IMR-90 (cell line): ENCODE measurements at regions not wholly inside any gene's neighbourhood (a gene's known extent, or its start where the extent isn't known, plus 50 kb on each side); places are given as distances from the start of the nearest gene placed in this dataset.

Experiments used
- ATAC-seq: fragments of 200-7000 bp; cut with Tn5 transposase; 2 replicates; pipeline ENCODE4 v1.9.1; 2020; ENCODE audit warnings: low read depth, mild to moderate bottlenecking, moderate library complexity
- BruUV-seq: library from RNA; stranded (reverse); fragments of 400-500 nt; replicated peaks from 2 replicates; lab custom pipeline; 2021; lab: Mats Ljungman, UMichigan
- CTCF ChIA-PET: fragments of 300-600 bp; formaldehyde crosslinking; extraction: SDS; loops from one replicate; lab custom pipeline; 2021; ENCODE audit warnings: antibody characterized with exemption; lab: Yijun Ruan, JAX
- POLR2A ChIA-PET: fragments of 300-600 bp; sonication (Branson Sonifier 250); formaldehyde crosslinking; loops from one replicate; lab custom pipeline; 2022; ENCODE audit warnings: antibody characterized with exemption; ENCODE audit not compliant: unreplicated experiment; lab: Charles Lee
- DNase-seq: peaks from one replicate; pipeline ENCODE4 v3.0.0; 2013
- H2AFZ ChIP-seq: replicated peaks from 2 replicates; pipeline ENCODE3; 2013; ENCODE audit warnings: low read length, mild to moderate bottlenecking; ENCODE audit not compliant: poor library complexity
- H2AK5ac ChIP-seq: 2 replicates; pipeline ENCODE4 v1.6.1; 2013; ENCODE audit warnings: low read depth, low read length, inconsistent platforms
- H2AK9ac ChIP-seq: replicated peaks from 2 replicates; pipeline ENCODE3; 2013; ENCODE audit warnings: mild to moderate bottlenecking, low read depth, low read length, moderate library complexity; ENCODE audit not compliant: poor library complexity
- H2BK120ac ChIP-seq: 2 replicates; pipeline ENCODE4 v1.6.1; 2013; ENCODE audit warnings: low read depth, low read length, inconsistent platforms
- H2BK15ac ChIP-seq: 3 replicates; pipeline ENCODE4 v1.6.1; 2013; ENCODE audit warnings: low read depth, low read length, inconsistent platforms
- H2BK20ac ChIP-seq: 2 replicates; pipeline ENCODE4 v1.6.1; 2013; ENCODE audit warnings: low read depth, mild to moderate bottlenecking, inconsistent platforms, low read length, moderate library complexity
- H2BK5ac ChIP-seq: 2 replicates; pipeline ENCODE4 v1.6.1; 2013; ENCODE audit warnings: mild to moderate bottlenecking, low read depth, low read length, inconsistent platforms; ENCODE audit not compliant: poor library complexity, severe bottlenecking
- H3K14ac ChIP-seq: replicated peaks from 2 replicates; pipeline ENCODE4 v1.6.1; 2013; ENCODE audit warnings: low read depth, low read length, inconsistent platforms
- H3K18ac ChIP-seq: 2 replicates; pipeline ENCODE4 v1.6.1; 2013; ENCODE audit warnings: low read depth, low read length, control low read depth
- H3K23ac ChIP-seq: 2 replicates; pipeline ENCODE4 v1.6.1; 2013; ENCODE audit warnings: low read depth, low read length, inconsistent platforms
- H3K27ac ChIP-seq: 2 replicates; pipeline ENCODE4 v1.5.1; 2013; ENCODE audit warnings: mild to moderate bottlenecking, control low read depth, low read length; ENCODE audit not compliant: insufficient read depth
- H3K27me3 ChIP-seq: 2 replicates; pipeline ENCODE4 v1.6.1; 2013; ENCODE audit warnings: low read length; ENCODE audit not compliant: control insufficient read depth, insufficient read depth
- H3K36me3 ChIP-seq: 2 replicates; pipeline ENCODE4 v1.6.1; 2013; ENCODE audit warnings: low read length, mixed read lengths; ENCODE audit not compliant: control insufficient read depth, insufficient read depth
- H3K4ac ChIP-seq: 2 replicates; pipeline ENCODE4 v1.6.1; 2013; ENCODE audit warnings: low read depth, low read length, inconsistent platforms
- H3K4me1 ChIP-seq: 2 replicates; pipeline ENCODE4 v1.6.1; 2013; ENCODE audit warnings: low read length, mixed read lengths; ENCODE audit not compliant: control insufficient read depth, insufficient read depth
- H3K4me2 ChIP-seq: 2 replicates; pipeline ENCODE4 v1.6.1; 2013; ENCODE audit warnings: low read depth, mild to moderate bottlenecking, control low read depth, low read length, moderate library complexity
- H3K4me3 ChIP-seq: 2 replicates; pipeline ENCODE4 v1.5.1; 2013; ENCODE audit warnings: low read depth, mild to moderate bottlenecking, control low read depth, low read length, moderate library complexity; ENCODE audit not compliant: insufficient read depth
- H3K56ac ChIP-seq: 2 replicates; pipeline ENCODE4 v1.6.1; 2013; ENCODE audit warnings: low read length, inconsistent platforms; ENCODE audit not compliant: insufficient read depth; ENCODE audit errors: extremely low read depth
- H3K79me1 ChIP-seq, 2 experiments: 2 replicates each; pipeline ENCODE4 v1.6.1; 2013; ENCODE audit warnings: low read length in 2 of 2, inconsistent platforms in 1 of 2, low read depth in 1 of 2
- H3K9ac ChIP-seq: 2 replicates; pipeline ENCODE4 v1.6.1; 2013; ENCODE audit warnings: low read depth, low read length, control low read depth
- H3K9me1 ChIP-seq: 2 replicates; pipeline ENCODE4 v1.6.1; 2013; ENCODE audit warnings: low read length, inconsistent platforms; ENCODE audit not compliant: insufficient read depth
- H3K9me3 ChIP-seq: 2 replicates; pipeline ENCODE4 v1.6.1; 2013; ENCODE audit warnings: low read length; ENCODE audit not compliant: control insufficient read depth, insufficient read depth
- H4K20me1 ChIP-seq: 2 replicates; pipeline ENCODE4 v1.6.1; 2013; ENCODE audit warnings: low read length, inconsistent platforms; ENCODE audit not compliant: insufficient read depth
- H4K5ac ChIP-seq: 2 replicates; pipeline ENCODE4 v1.6.1; 2013; ENCODE audit warnings: mild to moderate bottlenecking, low read depth, low read length, control low read depth
- H4K8ac ChIP-seq, 2 experiments: 2 replicates each; pipeline ENCODE4 v1.6.1; 2013; ENCODE audit warnings: low read depth in 2 of 2, low read length in 2 of 2, control low read depth in 1 of 2, inconsistent platforms in 1 of 2
- H4K91ac ChIP-seq: 2 replicates; pipeline ENCODE4 v1.6.1; 2013; ENCODE audit warnings: low read depth, low read length, inconsistent platforms; ENCODE audit not compliant: insufficient read depth
- BHLHE40 ChIP-seq: fragments of 150-350 bp; IDR thresholded peaks from 2 replicates; pipeline ENCODE4 v1.6.1; 2016; ENCODE audit warnings: mild to moderate bottlenecking, low read depth, low read length
- CHD1 ChIP-seq: IDR thresholded peaks from 2 replicates; pipeline ENCODE4 v1.6.1; 2012; ENCODE audit warnings: low read depth, low read length, improper control_type of control experiment
- CTCF ChIP-seq: conservative IDR thresholded peaks from 2 replicates; pipeline ENCODE4 v1.5.1; 2012; ENCODE audit warnings: mild to moderate bottlenecking, low read depth, low read length, improper control_type of control experiment
- ELK1 ChIP-seq: fragments of 150-350 bp; IDR thresholded peaks from 2 replicates; pipeline ENCODE4 v1.6.1; 2016; ENCODE audit warnings: low read depth, mild to moderate bottlenecking, low read length, moderate library complexity, borderline replicate concordance
- FOS ChIP-seq: fragments of 150-350 bp; IDR thresholded peaks from 2 replicates; pipeline ENCODE4 v1.6.1; 2016; ENCODE audit warnings: low read depth, low read length
- MAFK ChIP-seq: IDR thresholded peaks from 2 replicates; pipeline ENCODE4 v1.6.1; 2012; ENCODE audit warnings: low read depth, low read length, improper control_type of control experiment
- NFE2L2 ChIP-seq: fragments of 150-350 bp; IDR thresholded peaks from 2 replicates; pipeline ENCODE4 v1.6.1; 2016; ENCODE audit warnings: low read depth, mild to moderate bottlenecking, low read length
- RAD21 ChIP-seq: IDR thresholded peaks from 2 replicates; pipeline ENCODE4 v1.6.1; 2012; ENCODE audit warnings: low read length, improper control_type of control experiment
- RCOR1 ChIP-seq: IDR thresholded peaks from 2 replicates; pipeline ENCODE4 v1.6.1; 2012; ENCODE audit warnings: mild to moderate bottlenecking, low read length, improper control_type of control experiment; ENCODE audit not compliant: insufficient replicate concordance
- RFX5 ChIP-seq: IDR thresholded peaks from 2 replicates; pipeline ENCODE4 v1.8.0; 2012; ENCODE audit warnings: low read depth, mild to moderate bottlenecking, low read length, moderate library complexity
- SMC3 ChIP-seq: fragments of 150-350 bp; IDR thresholded peaks from 2 replicates; pipeline ENCODE4 v1.6.1; 2016; ENCODE audit warnings: low read depth, mild to moderate bottlenecking, antibody characterized with exemption, low read length, moderate library complexity
- USF2 ChIP-seq: fragments of 150-350 bp; IDR thresholded peaks from 2 replicates; pipeline ENCODE4 v1.6.1; 2017; ENCODE audit warnings: mild to moderate bottlenecking, antibody characterized with exemption, low read length, low read depth
- WGBS, 2 experiments: methylation state at CpG; one replicate each; pipeline versions ENCODE4 v1.1.5 to v1.1.7; 2013; ENCODE audit warnings: missing lambda C conversion rate in 2 of 2; ENCODE audit not compliant: insufficient read length in 1 of 2; ENCODE audit errors: extremely low coverage in 2 of 2; 5-methylcytosine and 5-hydroxymethylcytosine counted together
- dilution Hi-C: fragments of 300-500 bp; cut with HindIII; formaldehyde crosslinking; loops from one replicate; pipeline ENCODE4 v1.14.3; 2018; ENCODE audit warnings: low sequenced_read_pairs; ENCODE audit not compliant: unreplicated experiment
- in situ Hi-C: fragments of 300-500 bp; cut with MboI; formaldehyde crosslinking; loops from 3 replicates; pipeline ENCODE4 v1.14.3; 2019; ENCODE audit warnings: low sequenced_read_pairs, inconsistent platforms, mixed read lengths
- intact Hi-C: fragments of 100-400 bp; cut with micrococcal nuclease; formaldehyde crosslinking; loops from 2 replicates; pipeline ENCODE4 v1.10.0; 2022

GRCh38 chrX:36930491-36930890 lies 77.7 kb upstream of the FAM47C start:
- Histone ChIP-seq H2BK20ac (no peak overlapping the region), H3K9me3 (peaks cover 2% of the 10 kb centered on the region; the same call in 1 of the 2 replicates), H3K56ac (no peak overlapping the region), H2BK120ac (no peak overlapping the region), H4K20me1 (no peaks in the 10 kb centered on the region), H2BK5ac (no peak overlapping the region), H2BK15ac (no peak overlapping the region), H3K79me1 (no peaks in the 10 kb centered on the region), H3K36me3 (no peaks in the 10 kb centered on the region), H3K4me1 (no peaks in the 10 kb centered on the region), H2AFZ (no peak overlapping the region), H3K14ac (no peak overlapping the region), H2AK5ac (no peak overlapping the region), H3K9ac (no peak overlapping the region), H4K91ac (no peak overlapping the region), H4K5ac (no peak overlapping the region), H3K27ac (no peak overlapping the region), H4K8ac (no peak overlapping the region), H3K9me1 (no peaks in the 10 kb centered on the region), H3K4ac (no peak overlapping the region), H3K23ac (no peak overlapping the region), H3K27me3 (no peaks in the 10 kb centered on the region), H3K18ac (no peak overlapping the region), H3K4me2 (no peak overlapping the region), H2AK9ac (no peak overlapping the region), H3K4me3 (no peak overlapping the region)
- POLR2A ChIA-PET: no interaction called here
- CTCF ChIA-PET: no interaction called here
- 0% methylated on average over 1 of the region's 1 CpG; no CpG with 5 or more reads in 1 of the 2 experiments for WGBS, 2 experiments
- BruUV-seq: no TSS peak
- intact Hi-C loops (no loop called here), dilution Hi-C loops (no loop called here), in situ Hi-C loops (no loop called here)
- no peak for DNase-seq
- no peak for TF ChIP-seq RCOR1
- no peak for TF ChIP-seq MAFK
- TF ChIP-seq RAD21: no peak
- no peak for TF ChIP-seq BHLHE40
- no peak for TF ChIP-seq RFX5
- TF ChIP-seq USF2: no peak
- no peak for TF ChIP-seq FOS
- TF ChIP-seq ELK1: no peak
- TF ChIP-seq CTCF: no peak
- TF ChIP-seq SMC3: no peak
- no peak for TF ChIP-seq CHD1
- TF ChIP-seq NFE2L2: no peak
- ATAC-seq: no peak
